SU-DHL-6 (cell line): ENCODE measurements at regions not wholly inside any gene's neighbourhood (a gene's known extent, or its start where the extent isn't known, plus 50 kb on each side); places are given as distances from the start of the nearest gene placed in this dataset.

Experiments
- H2AFZ ChIP-seq: fragments of 200-600 bp; sonication (generic); 2 replicates; pipeline ENCODE4 v1.6.1; 2014; ENCODE audit warnings: low read depth, mild to moderate bottlenecking, moderate library complexity, mixed read lengths, antibody characterized with exemption, low read length; ENCODE audit not compliant: severe bottlenecking
- H3F3A ChIP-seq: fragments of 200-600 bp; shearing (Covaris generic); 2 replicates; pipeline ENCODE4 v1.6.0; 2016; ENCODE audit warnings: antibody characterized with exemption, mild to moderate bottlenecking; ENCODE audit not compliant: insufficient read depth
- H3K27ac ChIP-seq: fragments of 200-600 bp; sonication (generic); 2 replicates; pipeline ENCODE4 v1.5.1; 2016; ENCODE audit warnings: low read depth, mild to moderate bottlenecking, low read length, moderate library complexity, mixed read lengths
- H3K27me3 ChIP-seq: fragments of 200-600 bp; sonication (generic), shearing (Covaris generic); 2 replicates; pipeline ENCODE4 v1.6.0; 2014; ENCODE audit warnings: mild to moderate bottlenecking, low read length
- H3K36me3 ChIP-seq: fragments of 200-600 bp; sonication (generic); 2 replicates; pipeline ENCODE4 v1.6.1; 2014; ENCODE audit warnings: mild to moderate bottlenecking, low read length, mixed read lengths
- H3K4me2 ChIP-seq: fragments of 300-600, 200-600 bp; shearing (Covaris generic), sonication (generic); 2 replicates; pipeline ENCODE4 v1.6.0; 2014; ENCODE audit warnings: low read length, low read depth, mild to moderate bottlenecking; ENCODE audit not compliant: poor library complexity, severe bottlenecking
- H3K4me3 ChIP-seq: fragments of 200-600 bp; sonication (generic); 2 replicates; pipeline ENCODE4 v1.5.1; 2014; ENCODE audit warnings: antibody characterized with exemption, low read length, mild to moderate bottlenecking, mixed read lengths; ENCODE audit not compliant: insufficient read depth, poor library complexity, severe bottlenecking
- H3K79me2 ChIP-seq: fragments of 200-600 bp; sonication (generic); 2 replicates; pipeline ENCODE4 v1.6.1; 2014; ENCODE audit warnings: mild to moderate bottlenecking, low read length, moderate library complexity; ENCODE audit not compliant: insufficient read depth
- H3K9ac ChIP-seq: fragments of 200-600 bp; sonication (generic); 2 replicates; pipeline ENCODE4 v1.7.0; 2014; ENCODE audit warnings: mild to moderate bottlenecking, low read length
- H3K9me2 ChIP-seq: fragments of 200-600 bp; sonication (generic); replicated peaks from 2 replicates; pipeline ENCODE4 v1.6.1; 2014; ENCODE audit warnings: low read length; ENCODE audit not compliant: insufficient read depth
- H3K9me3 ChIP-seq: fragments of 200-600 bp; sonication (generic); 2 replicates; pipeline ENCODE4 v1.6.1; 2014; ENCODE audit warnings: low read length, mixed read lengths; ENCODE audit not compliant: insufficient read depth
- H4K20me1 ChIP-seq: fragments of 200-600 bp; sonication (generic); 2 replicates; pipeline ENCODE4 v1.6.1; 2014; ENCODE audit warnings: low read depth, mild to moderate bottlenecking, antibody characterized with exemption, low read length, moderate library complexity, mixed read lengths
- EZH2phosphoT487 ChIP-seq: fragments of 200-600 bp; sonication (generic), shearing (Covaris generic); conservative IDR thresholded peaks from 2 replicates; pipeline ENCODE4 v1.6.1; 2018; ENCODE audit warnings: mild to moderate bottlenecking, antibody characterized with exemption, low read length, moderate library complexity, mixed read lengths
- TF ChIP-seq, protein P1 (sequence below): fragments of 200-600 bp; sonication (generic); IDR thresholded peaks from one replicate; pipeline ENCODE4 v1.5.1; 2017; ENCODE audit warnings: antibody characterized with exemption, mild to moderate bottlenecking, low read length, moderate library complexity; ENCODE audit not compliant: insufficient read depth, poor library complexity, severe bottlenecking

DNA sequence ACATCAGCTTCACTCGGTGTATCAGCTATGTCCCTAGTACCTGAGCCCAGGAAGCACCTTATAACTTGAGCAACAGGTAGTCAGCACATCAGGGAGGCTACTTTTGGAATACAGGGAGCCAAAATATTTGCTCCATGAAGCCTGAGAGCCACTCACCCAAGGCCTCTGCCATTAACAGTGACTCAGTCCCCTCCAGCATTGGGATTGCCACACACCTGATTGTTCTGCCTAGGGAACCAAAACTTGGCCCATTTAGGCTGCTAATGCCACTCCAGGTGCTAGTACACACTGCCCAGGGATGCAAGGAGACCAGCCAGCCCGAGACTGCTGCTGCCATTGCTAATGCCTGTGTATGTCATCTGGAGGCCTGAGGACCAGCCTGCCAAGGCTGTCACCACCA, 773.6 kb upstream of the TENM4 start:
- H4K20me1 ChIP-seq, result no peaks in the 10 kb centered on the region
- H3K27me3 ChIP-seq, result no peaks in the 10 kb centered on the region
- H3K36me3 ChIP-seq, result no peaks in the 10 kb centered on the region
- H3F3A ChIP-seq, result no peaks in the 10 kb centered on the region
- no peak overlapping the region for H2AFZ ChIP-seq
- H3K4me3 ChIP-seq, result no peak overlapping the region
- no peaks in the 10 kb centered on the region for H3K9me3 ChIP-seq
- H3K9me2 ChIP-seq, result no peaks in the 10 kb centered on the region
- no peaks in the 10 kb centered on the region for H3K79me2 ChIP-seq
- H3K4me2 ChIP-seq, result no peak overlapping the region
- H3K27ac ChIP-seq, result no peak overlapping the region
- no peak for TF ChIP-seq EZH2phosphoT487
- TF ChIP-seq, protein P1, sequence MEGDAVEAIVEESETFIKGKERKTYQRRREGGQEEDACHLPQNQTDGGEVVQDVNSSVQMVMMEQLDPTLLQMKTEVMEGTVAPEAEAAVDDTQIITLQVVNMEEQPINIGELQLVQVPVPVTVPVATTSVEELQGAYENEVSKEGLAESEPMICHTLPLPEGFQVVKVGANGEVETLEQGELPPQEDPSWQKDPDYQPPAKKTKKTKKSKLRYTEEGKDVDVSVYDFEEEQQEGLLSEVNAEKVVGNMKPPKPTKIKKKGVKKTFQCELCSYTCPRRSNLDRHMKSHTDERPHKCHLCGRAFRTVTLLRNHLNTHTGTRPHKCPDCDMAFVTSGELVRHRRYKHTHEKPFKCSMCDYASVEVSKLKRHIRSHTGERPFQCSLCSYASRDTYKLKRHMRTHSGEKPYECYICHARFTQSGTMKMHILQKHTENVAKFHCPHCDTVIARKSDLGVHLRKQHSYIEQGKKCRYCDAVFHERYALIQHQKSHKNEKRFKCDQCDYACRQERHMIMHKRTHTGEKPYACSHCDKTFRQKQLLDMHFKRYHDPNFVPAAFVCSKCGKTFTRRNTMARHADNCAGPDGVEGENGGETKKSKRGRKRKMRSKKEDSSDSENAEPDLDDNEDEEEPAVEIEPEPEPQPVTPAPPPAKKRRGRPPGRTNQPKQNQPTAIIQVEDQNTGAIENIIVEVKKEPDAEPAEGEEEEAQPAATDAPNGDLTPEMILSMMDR, result no peak
- no peak overlapping the region for H3K9ac ChIP-seq

DNA sequence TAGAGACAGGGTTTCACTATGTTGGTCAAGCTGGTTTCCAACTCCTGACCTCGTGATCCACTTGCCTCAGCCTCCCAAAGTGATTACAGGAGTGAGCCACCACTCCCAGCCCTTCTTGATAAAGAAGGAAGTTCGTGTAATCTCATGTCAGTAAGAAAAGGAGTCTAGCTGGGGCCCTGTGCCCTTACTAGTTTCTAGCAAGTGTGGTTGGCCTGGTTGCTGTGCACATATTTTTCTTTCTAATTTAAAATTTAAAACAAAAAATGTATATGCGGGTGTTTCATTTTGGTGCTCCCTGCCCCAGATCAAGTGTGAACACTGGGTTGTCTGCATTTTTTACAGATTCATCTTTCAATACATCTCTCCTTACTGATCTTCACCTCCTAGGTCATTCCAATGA, 770.8 kb upstream of the TENM4 start:
- H3K27ac ChIP-seq, result no peak overlapping the region
- no peak overlapping the region for H2AFZ ChIP-seq
- H3K79me2 ChIP-seq, result no peaks in the 10 kb centered on the region
- TF ChIP-seq EZH2phosphoT487, result no peak
- TF ChIP-seq, protein P1, result no peak
- H3K4me3 ChIP-seq, result no peak overlapping the region
- no peak overlapping the region for H3K4me2 ChIP-seq
- no peaks in the 10 kb centered on the region for H3F3A ChIP-seq
- no peaks in the 10 kb centered on the region for H3K9me2 ChIP-seq
- no peaks in the 10 kb centered on the region for H3K9me3 ChIP-seq
- H4K20me1 ChIP-seq, result no peaks in the 10 kb centered on the region
- no peak overlapping the region for H3K9ac ChIP-seq
- H3K27me3 ChIP-seq, result no peaks in the 10 kb centered on the region
- H3K36me3 ChIP-seq, result no peaks in the 10 kb centered on the region

DNA sequence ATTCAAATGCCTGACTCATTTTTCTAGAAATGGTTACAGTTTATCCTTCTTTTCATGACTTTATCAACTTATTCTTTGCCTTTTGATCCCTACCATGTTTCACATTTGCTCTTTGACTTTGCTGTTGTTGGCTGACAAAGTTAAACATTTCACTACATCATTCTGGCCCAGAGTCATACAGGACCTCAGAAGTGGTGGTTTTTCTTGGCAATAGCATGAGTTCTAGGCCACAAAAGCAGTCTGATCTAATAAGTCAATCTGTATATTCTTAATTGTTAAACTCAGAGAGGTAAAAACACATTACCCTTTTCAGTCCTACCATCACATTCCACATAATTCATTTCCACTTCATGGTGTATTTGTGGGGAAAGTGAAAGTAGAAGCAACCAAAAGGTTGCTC, 763.2 kb upstream of the TENM4 start:
- Histone ChIP-seq H3K27ac (no peak overlapping the region), H3F3A (no peaks in the 10 kb centered on the region), H3K4me2 (no peak overlapping the region), H3K9ac (no peak overlapping the region), H3K79me2 (no peaks in the 10 kb centered on the region), H3K9me2 (no peaks in the 10 kb centered on the region), H3K9me3 (no peaks in the 10 kb centered on the region), H3K4me3 (no peak overlapping the region), H3K27me3 (no peaks in the 10 kb centered on the region), H4K20me1 (no peaks in the 10 kb centered on the region), H3K36me3 (no peaks in the 10 kb centered on the region), H2AFZ (no peak overlapping the region)
- TF ChIP-seq, protein P1, result no peak
- no peak for TF ChIP-seq EZH2phosphoT487
